Nephron progenitor cell (in vitro differentiated cells): ENCODE measurements at regions not wholly inside any gene's neighbourhood (a gene's known extent, or its start where the extent isn't known, plus 50 kb on each side); places are given as distances from the start of the nearest gene placed in this dataset.

Experiments used
- DNase-seq: peaks from one replicate; pipeline ENCODE4 v3.0.0; 2021
- H3K27ac Mint-ChIP-seq: 2 replicates; pipeline ENCODE4 v1.8.0; 2021; ENCODE audit warnings: mild to moderate bottlenecking, moderate library complexity, mixed read lengths
- H3K27me3 Mint-ChIP-seq: 2 replicates; pipeline ENCODE4 v1.8.0; 2021; ENCODE audit warnings: mild to moderate bottlenecking, low read depth, mixed read lengths; ENCODE audit not compliant: poor library complexity
- H3K36me3 Mint-ChIP-seq: 2 replicates; pipeline ENCODE4 v1.8.0; 2021; ENCODE audit warnings: low read depth, mixed read lengths
- H3K4me1 Mint-ChIP-seq: 2 replicates; pipeline ENCODE4 v1.8.0; 2021; ENCODE audit warnings: mixed read lengths
- H3K4me3 Mint-ChIP-seq: 2 replicates; pipeline ENCODE4 v1.8.0; 2021; ENCODE audit warnings: mild to moderate bottlenecking, moderate library complexity, mixed read lengths
- H3K9me3 Mint-ChIP-seq: 2 replicates; pipeline ENCODE4 v1.8.0; 2021; ENCODE audit warnings: mild to moderate bottlenecking, moderate library complexity, mixed read lengths
- TF ChIP-seq, protein P1 (sequence below): fragments of 200-600 bp; sonication (generic); IDR thresholded peaks from 2 replicates; pipeline ENCODE4 v1.5.0; 2021; ENCODE audit warnings: antibody characterized with exemption

DNA sequence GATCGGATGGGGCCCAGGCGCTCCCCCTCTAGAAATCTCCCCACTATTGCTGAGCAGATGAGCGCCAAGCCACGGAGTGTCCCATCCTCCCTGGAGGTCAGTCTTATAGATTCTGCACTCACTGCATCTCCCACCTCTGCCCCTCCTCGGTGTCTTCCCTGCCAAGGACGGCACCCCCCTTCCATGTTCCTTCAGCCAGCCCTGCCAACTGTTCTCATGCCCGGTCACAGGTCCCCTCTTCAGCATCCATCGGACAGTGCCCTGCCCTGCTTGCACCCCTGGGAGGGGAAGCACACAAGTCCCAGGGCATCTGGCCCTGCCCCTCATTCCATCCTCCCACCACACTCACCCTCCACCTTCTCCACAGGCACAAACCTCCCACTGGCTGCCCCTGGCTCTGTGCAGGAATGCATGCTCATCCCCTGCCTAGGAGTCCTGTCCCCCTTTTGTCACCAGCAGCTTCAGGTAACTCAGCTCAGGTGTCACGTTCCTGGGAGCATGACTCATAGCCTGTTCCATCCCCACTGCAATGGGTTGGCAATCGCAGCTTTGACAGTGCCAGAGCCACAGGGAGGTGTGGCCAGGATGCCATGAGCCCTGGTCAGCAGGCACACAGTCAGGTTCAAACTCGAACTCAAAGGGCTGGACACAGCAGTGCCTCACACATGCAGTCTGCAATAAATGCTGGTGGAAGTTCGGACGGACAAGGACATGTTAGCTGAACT, 234.7 kb upstream of the TCERG1L start:
- Mint-ChIP-seq H3K27me3 (peaks cover 32% of the 10 kb centered on the region), H3K4me1 (no peaks in the 10 kb centered on the region), H3K9me3 (no peaks in the 10 kb centered on the region), H3K36me3 (no peaks in the 10 kb centered on the region), H3K27ac (no peak overlapping the region), H3K4me3 (no peak overlapping the region)
- no peak for DNase-seq
- TF ChIP-seq, protein P1, sequence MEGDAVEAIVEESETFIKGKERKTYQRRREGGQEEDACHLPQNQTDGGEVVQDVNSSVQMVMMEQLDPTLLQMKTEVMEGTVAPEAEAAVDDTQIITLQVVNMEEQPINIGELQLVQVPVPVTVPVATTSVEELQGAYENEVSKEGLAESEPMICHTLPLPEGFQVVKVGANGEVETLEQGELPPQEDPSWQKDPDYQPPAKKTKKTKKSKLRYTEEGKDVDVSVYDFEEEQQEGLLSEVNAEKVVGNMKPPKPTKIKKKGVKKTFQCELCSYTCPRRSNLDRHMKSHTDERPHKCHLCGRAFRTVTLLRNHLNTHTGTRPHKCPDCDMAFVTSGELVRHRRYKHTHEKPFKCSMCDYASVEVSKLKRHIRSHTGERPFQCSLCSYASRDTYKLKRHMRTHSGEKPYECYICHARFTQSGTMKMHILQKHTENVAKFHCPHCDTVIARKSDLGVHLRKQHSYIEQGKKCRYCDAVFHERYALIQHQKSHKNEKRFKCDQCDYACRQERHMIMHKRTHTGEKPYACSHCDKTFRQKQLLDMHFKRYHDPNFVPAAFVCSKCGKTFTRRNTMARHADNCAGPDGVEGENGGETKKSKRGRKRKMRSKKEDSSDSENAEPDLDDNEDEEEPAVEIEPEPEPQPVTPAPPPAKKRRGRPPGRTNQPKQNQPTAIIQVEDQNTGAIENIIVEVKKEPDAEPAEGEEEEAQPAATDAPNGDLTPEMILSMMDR = no peak

DNA sequence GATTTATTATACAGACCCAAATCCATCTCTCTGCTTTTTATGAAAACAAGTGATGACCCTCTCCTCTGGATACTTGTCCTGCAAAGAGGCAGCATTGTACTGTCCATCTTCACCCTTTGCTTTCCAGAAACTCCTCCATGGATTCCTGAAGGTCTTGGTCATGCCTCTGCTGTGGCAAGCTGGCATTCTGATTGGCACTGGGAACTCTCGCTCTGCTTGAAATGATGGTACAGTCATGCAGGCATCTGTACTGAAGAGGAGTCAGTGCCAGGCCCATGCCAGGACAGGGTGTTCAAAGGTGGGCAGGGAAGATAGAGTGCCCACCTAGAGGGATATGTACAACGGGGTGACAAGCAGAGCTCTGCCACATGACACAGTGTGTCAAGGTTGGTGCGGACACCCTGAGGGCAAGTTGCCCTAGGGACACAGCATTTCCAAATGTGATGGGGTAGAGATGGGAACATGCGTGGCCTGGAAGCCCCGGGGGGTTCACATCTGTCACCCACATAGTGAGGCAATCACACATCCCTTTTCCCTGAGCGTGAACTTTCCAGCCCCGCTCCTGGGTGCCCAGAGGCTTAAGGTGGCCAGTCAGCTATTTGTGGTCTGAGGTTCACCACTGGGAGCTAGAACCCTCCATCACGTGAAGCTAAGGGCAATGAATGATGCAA, 235.7 kb upstream of the TCERG1L start:
- Mint-ChIP-seq H3K27me3 (peaks cover 29% of the 10 kb centered on the region), H3K4me1 (no peaks in the 10 kb centered on the region), H3K9me3 (no peaks in the 10 kb centered on the region), H3K36me3 (no peaks in the 10 kb centered on the region), H3K4me3 (no peak overlapping the region), H3K27ac (no peak overlapping the region)
- TF ChIP-seq, protein P1 = no peak
- no peak for DNase-seq

DNA sequence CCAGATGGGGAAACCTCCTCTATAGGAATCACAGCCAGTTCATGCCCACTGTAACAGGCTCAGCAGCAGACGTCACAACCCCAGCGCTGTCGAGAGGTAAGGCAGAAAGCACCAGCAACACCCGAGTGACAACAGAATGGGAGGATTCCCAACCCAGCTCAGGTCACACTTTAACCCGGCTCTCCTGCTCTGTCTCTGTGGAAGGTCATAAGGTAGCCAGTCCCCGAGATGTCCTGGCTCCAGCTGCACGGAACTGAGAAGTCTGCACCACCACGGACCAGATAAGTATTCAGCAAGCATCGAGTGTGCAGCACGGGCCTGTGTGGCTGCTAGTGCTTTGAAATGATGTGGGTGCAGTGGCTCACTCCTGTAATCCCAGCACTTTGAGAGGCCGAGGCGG, 236.7 kb upstream of the TCERG1L start:
- H3K9me3 Mint-ChIP-seq = no peaks in the 10 kb centered on the region
- no peaks in the 10 kb centered on the region for H3K36me3 Mint-ChIP-seq
- no peak for DNase-seq

DNA sequence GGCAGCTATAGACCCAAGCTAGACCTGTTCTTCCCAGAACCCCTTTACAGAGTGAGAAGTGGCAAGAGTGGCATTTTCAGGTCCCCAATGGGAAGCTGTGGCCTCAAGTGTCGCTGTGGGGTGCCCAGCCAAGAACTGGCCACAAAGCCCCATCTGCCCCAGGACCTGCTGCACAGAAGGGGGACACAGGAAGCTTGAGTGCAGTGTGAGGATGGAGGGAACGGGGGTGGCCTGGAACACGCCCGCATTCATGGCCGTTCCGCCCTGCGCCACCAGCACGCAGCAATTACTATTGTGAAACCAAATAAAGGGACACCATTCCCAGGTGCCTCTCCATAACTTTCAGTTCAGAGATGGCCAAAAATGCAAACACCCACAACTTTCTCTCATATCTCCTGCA, 237.6 kb upstream of the TCERG1L start:
- DNase-seq = no peak
- TF ChIP-seq, protein P1 = no peak
- H3K27ac Mint-ChIP-seq = no peak overlapping the region
- H3K27me3 Mint-ChIP-seq = peaks cover 26% of the 10 kb centered on the region
- no peaks in the 10 kb centered on the region for H3K9me3 Mint-ChIP-seq
- no peak overlapping the region for H3K4me3 Mint-ChIP-seq
- H3K4me1 Mint-ChIP-seq = no peaks in the 10 kb centered on the region
- no peaks in the 10 kb centered on the region for H3K36me3 Mint-ChIP-seq

More for the DNA sequence above, 236.7 kb upstream of the TCERG1L start:
- no peak overlapping the region for H3K4me3 Mint-ChIP-seq
- peaks cover 29% of the 10 kb centered on the region for H3K27me3 Mint-ChIP-seq
- TF ChIP-seq, protein P1 = no peak
- H3K4me1 Mint-ChIP-seq = no peaks in the 10 kb centered on the region
- no peak overlapping the region for H3K27ac Mint-ChIP-seq

DNA sequence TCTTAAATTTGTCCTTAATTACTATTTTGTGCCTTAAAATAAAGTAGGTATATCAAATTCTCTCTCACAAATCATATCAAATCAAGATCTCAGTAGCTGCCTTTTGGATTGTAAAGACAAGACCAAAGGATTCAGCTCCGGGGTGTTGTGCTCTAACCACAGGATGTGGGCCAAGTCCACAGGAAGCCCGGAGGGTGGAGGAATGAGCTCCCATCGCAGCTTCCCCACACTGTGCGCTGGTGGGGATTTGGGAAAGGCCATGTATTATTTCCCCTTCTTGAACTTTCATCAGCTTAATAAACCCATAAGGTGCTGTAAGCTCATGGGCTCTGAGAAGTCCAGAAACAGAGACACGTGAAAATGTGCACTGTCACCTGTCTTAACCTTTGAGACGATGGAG, 241.6 kb upstream of the TCERG1L start:
- no peak for DNase-seq
- Mint-ChIP-seq H3K27ac (no peak overlapping the region), H3K27me3 (peaks cover 24% of the 10 kb centered on the region), H3K9me3 (no peaks in the 10 kb centered on the region), H3K4me1 (no peaks in the 10 kb centered on the region), H3K4me3 (no peak overlapping the region), H3K36me3 (no peaks in the 10 kb centered on the region)
- TF ChIP-seq, protein P1 = no peak

DNA sequence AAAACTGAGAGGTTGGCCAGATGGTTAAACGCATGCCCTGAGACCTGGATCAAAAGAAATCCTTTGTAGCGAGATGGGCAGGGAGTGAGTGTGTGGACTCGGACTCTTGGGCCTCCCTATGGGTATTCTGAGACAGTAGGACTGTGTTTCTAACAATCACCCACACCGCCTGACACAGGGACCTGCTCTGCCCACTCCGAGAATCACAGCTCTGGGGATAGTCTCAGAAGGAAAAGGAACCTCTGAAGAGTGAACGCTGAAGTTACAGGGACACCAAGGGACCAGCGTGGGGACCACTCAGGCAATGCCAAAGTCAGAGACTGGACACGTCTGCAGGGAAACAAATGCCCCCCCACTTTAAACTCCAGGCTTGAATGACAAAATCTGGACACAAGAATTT, 242.1 kb upstream of the TCERG1L start:
- DNase-seq = no peak
- H3K9me3 Mint-ChIP-seq = no peaks in the 10 kb centered on the region
- H3K27me3 Mint-ChIP-seq = peaks cover 24% of the 10 kb centered on the region
- H3K27ac Mint-ChIP-seq = no peak overlapping the region
- TF ChIP-seq, protein P1 = no peak
- H3K4me3 Mint-ChIP-seq = no peak overlapping the region
- H3K36me3 Mint-ChIP-seq = no peaks in the 10 kb centered on the region
- H3K4me1 Mint-ChIP-seq = no peaks in the 10 kb centered on the region
